ENCODE measurements at regions not wholly inside any gene's neighbourhood (a gene's known extent, or its start where the extent isn't known, plus 50 kb on each side); places are given as distances from the start of the nearest gene placed in this dataset.
"Not testable (repeated sequence)": the region's sequence is repeated elsewhere in the genome, so short reads cannot be mapped to it uniquely, and the experiment has no call there.

- TF ChIP-seq CTCF (IDR thresholded peaks at IDR 0.05; ENCODE audit: control insufficient read depth, extremely low read depth, insufficient read depth) = no peak
- H3K4me3 ChIP-seq (ENCODE audit: low read depth, low read length) = no peak overlapping the region
- peak; percentile 76 for DNase-seq (ENCODE audit: low read depth)
Measured at GRCh38 chr2:53610260-53610659, 157.3 kb upstream of the CHAC2 start.

- no peak for DNase-seq (ENCODE audit: low read depth)
Measured at GRCh38 chr2:53609551-53609950, 158.1 kb upstream of the CHAC2 start.

GRCh38 chr2:53608293-53608692 is 159.3 kb upstream of the CHAC2 start:
- DNase-seq (ENCODE audit: low read depth) = no peak
- no peak overlapping the region for H3K4me3 ChIP-seq (ENCODE audit: low read depth, low read length)
- TF ChIP-seq CTCF (IDR thresholded peaks at IDR 0.05; ENCODE audit: control insufficient read depth, extremely low read depth, insufficient read depth) = no peak

More at GRCh38 chr2:53609551-53609950, 158.1 kb upstream of the CHAC2 start:
- no peak for TF ChIP-seq CTCF (IDR thresholded peaks at IDR 0.05; ENCODE audit: control insufficient read depth, extremely low read depth, insufficient read depth)
- no peak overlapping the region for H3K4me3 ChIP-seq (ENCODE audit: low read depth, low read length)

GRCh38 chr2:53600815-53601214 is 166.8 kb upstream of the CHAC2 start:
- no peak for TF ChIP-seq CTCF (IDR thresholded peaks at IDR 0.05; ENCODE audit: control insufficient read depth, extremely low read depth, insufficient read depth)
- DNase-seq (ENCODE audit: low read depth) = no peak
- H3K4me3 ChIP-seq (ENCODE audit: low read depth, low read length) = no peak overlapping the region

- H3K4me3 ChIP-seq (ENCODE audit: low read depth, low read length); DNase-seq (ENCODE audit: low read depth): not testable (repeated sequence)
Measured at GRCh38 chr2:53586733-53587612, 180.6 kb upstream of the CHAC2 start.

- no peak overlapping the region for H3K4me3 ChIP-seq (ENCODE audit: low read depth, low read length)
- no peak for TF ChIP-seq CTCF (IDR thresholded peaks at IDR 0.05; ENCODE audit: control insufficient read depth, extremely low read depth, insufficient read depth)
- DNase-seq (ENCODE audit: low read depth) = no peak
Measured at GRCh38 chr2:53584986-53585385, 182.6 kb upstream of the CHAC2 start.

- TF ChIP-seq CTCF (IDR thresholded peaks at IDR 0.05; ENCODE audit: control insufficient read depth, extremely low read depth, insufficient read depth) = no peak
- H3K4me3 ChIP-seq (ENCODE audit: low read depth, low read length) = no peak overlapping the region
- DNase-seq (ENCODE audit: low read depth) = no peak
Measured at GRCh38 chr2:53583583-53583982, 184.0 kb upstream of the CHAC2 start.

All from LNCaP clone FGC (cell line).